Neural progenitor cell (in vitro differentiated cells): ENCODE measurements at regions not wholly inside any gene's neighbourhood (a gene's known extent, or its start where the extent isn't known, plus 50 kb on each side); places are given as distances from the start of the nearest gene placed in this dataset. TPM values are rescaled to one million over a fixed set of nuclear protein-coding genes. Genes with fewer than 3 reads are reported as not detected.

ENCODE experiments used
- DNase-seq: peaks from one replicate; pipeline ENCODE4 v3.0.0-alpha.2; 2016; ENCODE audit warnings: low spot score
- H2AFZ ChIP-seq: fragments of 200-600 bp; sonication (generic); replicated peaks from 2 replicates; pipeline ENCODE4 v1.6.1; 2016; ENCODE audit warnings: antibody characterized with exemption
- H3F3A ChIP-seq: fragments of 200-600 bp; sonication (generic); 2 replicates; pipeline ENCODE4 v1.6.1; 2016; ENCODE audit warnings: antibody characterized with exemption, low read depth
- H3K27ac ChIP-seq: fragments of 200-600 bp; sonication (generic); 2 replicates; pipeline ENCODE4 v1.5.1; 2016; ENCODE audit warnings: mild to moderate bottlenecking
- H3K27me3 ChIP-seq: fragments of 200-600 bp; sonication (generic); 2 replicates; pipeline ENCODE4 v1.6.1; 2016; ENCODE audit warnings: mild to moderate bottlenecking, moderate library complexity
- H3K36me3 ChIP-seq: fragments of 200-600 bp; sonication (generic); 2 replicates; pipeline ENCODE4 v1.5.1; 2016
- H3K4me1 ChIP-seq: fragments of 200-600 bp; sonication (generic); 2 replicates; pipeline ENCODE4 v1.6.1; 2016; ENCODE audit warnings: mixed run types
- H3K4me2 ChIP-seq: fragments of 200-600 bp; sonication (generic); 2 replicates; pipeline ENCODE4 v1.6.1; 2016
- H3K4me3 ChIP-seq: fragments of 200-600 bp; sonication (generic); 2 replicates; pipeline ENCODE4 v1.5.1; 2016
- H3K79me2 ChIP-seq: fragments of 200-600 bp; sonication (generic); 2 replicates; pipeline ENCODE4 v1.6.1; 2016; ENCODE audit warnings: low read depth
- H3K9ac ChIP-seq: fragments of 200-600 bp; sonication (generic); 2 replicates; pipeline ENCODE4 v1.6.1; 2016
- H3K9me3 ChIP-seq: fragments of 200-600 bp; sonication (generic); 2 replicates; pipeline ENCODE4 v1.5.1; 2016; ENCODE audit warnings: low read depth
- H4K20me1 ChIP-seq: fragments of 200-600 bp; sonication (generic); 2 replicates; pipeline ENCODE4 v1.6.1; 2016; ENCODE audit warnings: low read depth
- H3K27ac Mint-ChIP-seq: 3 replicates; pipeline ENCODE4 v1.8.0; 2021; ENCODE audit warnings: mixed read lengths
- H3K27me3 Mint-ChIP-seq: 2 replicates; pipeline ENCODE4 v1.8.0; 2022; ENCODE audit warnings: low read depth, mild to moderate bottlenecking, inconsistent platforms, moderate library complexity, mixed read lengths; ENCODE audit not compliant: insufficient read depth
- H3K36me3 Mint-ChIP-seq: 3 replicates; pipeline ENCODE4 v1.8.0; 2021; ENCODE audit warnings: mixed read lengths
- H3K4me1 Mint-ChIP-seq: 3 replicates; pipeline ENCODE4 v1.8.0; 2021; ENCODE audit warnings: mixed read lengths
- H3K4me3 Mint-ChIP-seq: 3 replicates; pipeline ENCODE4 v1.8.0; 2021; ENCODE audit warnings: mild to moderate bottlenecking, moderate library complexity, mixed read lengths
- H3K9me3 Mint-ChIP-seq: 3 replicates; pipeline ENCODE4 v1.8.0; 2020; ENCODE audit warnings: mixed read lengths
- EZH2phosphoT487 ChIP-seq: fragments of 200-600 bp; sonication (generic); IDR thresholded peaks from 2 replicates; pipeline ENCODE4 v1.6.1; 2017; ENCODE audit warnings: antibody characterized with exemption
- small RNA-seq: library from RNA; depleted of rRNA; stranded (forward); fragments of <200 nt; gene quantifications from one replicate; pipeline ENCODE3, GENCODE V24; 2015

DNA sequence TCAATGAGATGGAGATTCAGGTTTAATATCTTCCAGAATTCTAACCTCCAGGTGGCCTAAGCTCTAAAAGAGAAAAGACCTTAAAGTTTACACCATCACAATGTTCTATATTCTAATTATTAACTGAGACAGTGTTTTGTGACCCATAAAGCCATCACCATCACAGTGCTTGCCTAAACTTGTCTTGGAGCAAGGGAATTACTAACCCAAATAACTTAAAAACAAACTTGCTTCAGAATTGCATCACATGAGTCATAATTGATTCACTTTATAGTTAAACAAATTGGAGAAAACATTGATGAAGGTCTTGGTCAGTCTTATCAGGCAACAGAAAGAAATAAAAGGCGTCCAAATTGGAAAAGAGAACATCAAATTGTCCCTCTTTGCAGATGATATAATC lies 54.5 kb upstream of the ALG10 start:
- Histone ChIP-seq H3K79me2 (no peaks in the 10 kb centered on the region), H3K9ac (no peak overlapping the region), H4K20me1 (no peaks in the 10 kb centered on the region), H3K27ac (no peak overlapping the region), H3K4me2 (no peak overlapping the region), H3K27me3 (no peaks in the 10 kb centered on the region), H3F3A (no peaks in the 10 kb centered on the region), H3K4me1 (no peaks in the 10 kb centered on the region), H3K4me3 (no peak overlapping the region), H3K9me3 (no peaks in the 10 kb centered on the region), H3K36me3 (no peaks in the 10 kb centered on the region), H2AFZ (no peak overlapping the region)
- no peaks in the 10 kb centered on the region for H3K4me1 Mint-ChIP-seq
- no peaks in the 10 kb centered on the region for H3K9me3 Mint-ChIP-seq
- no peaks in the 10 kb centered on the region for H3K36me3 Mint-ChIP-seq
- no peaks in the 10 kb centered on the region for H3K27me3 Mint-ChIP-seq
- H3K27ac Mint-ChIP-seq: no peak overlapping the region
- no peak overlapping the region for H3K4me3 Mint-ChIP-seq
- no peak for TF ChIP-seq EZH2phosphoT487
- no peak for DNase-seq

Small RNA genes in the stretch of these regions (small RNA-seq; reads per million reads assigned to genes)
- gene RNU6-400P (not detected), gene RNU6-472P (not detected)
